OCI-LY1 (cell line): ENCODE measurements at regions not wholly inside any gene's neighbourhood (a gene's known extent, or its start where the extent isn't known, plus 50 kb on each side); places are given as distances from the start of the nearest gene placed in this dataset.

ENCODE experiments used
- H2AFZ ChIP-seq: fragments of 200-600 bp; sonication (generic), shearing (Covaris generic); 2 replicates; pipeline ENCODE4 v1.6.0; 2014; ENCODE audit warnings: antibody characterized with exemption, mild to moderate bottlenecking, low read length
- H3F3A ChIP-seq: fragments of 200-600 bp; sonication (generic), shearing (Covaris generic); 2 replicates; pipeline ENCODE4 v1.6.0; 2014; ENCODE audit warnings: mild to moderate bottlenecking, antibody characterized with exemption, low read length, moderate library complexity; ENCODE audit not compliant: insufficient read depth
- H3K27ac ChIP-seq: fragments of 200-600 bp; sonication (generic); 2 replicates; pipeline ENCODE4 v1.5.1; 2014; ENCODE audit warnings: low read length, mixed run types, mild to moderate bottlenecking, low read depth; ENCODE audit not compliant: poor library complexity, severe bottlenecking
- H3K27me3 ChIP-seq: fragments of 200-600 bp; sonication (generic); 2 replicates; pipeline ENCODE4 v1.6.0; 2014; ENCODE audit warnings: antibody characterized with exemption, mild to moderate bottlenecking, low read length, moderate library complexity; ENCODE audit not compliant: insufficient read depth
- H3K36me3 ChIP-seq: fragments of 200-600 bp; sonication (generic); 2 replicates; pipeline ENCODE4 v1.6.1; 2014; ENCODE audit warnings: mild to moderate bottlenecking, antibody characterized with exemption, low read length, moderate library complexity, mixed read lengths; ENCODE audit not compliant: insufficient read depth
- H3K4me1 ChIP-seq: fragments of 200-600 bp; sonication (generic); 2 replicates; pipeline ENCODE4 v1.5.1; 2014; ENCODE audit warnings: mild to moderate bottlenecking, low read length, moderate library complexity; ENCODE audit not compliant: insufficient read depth, severe bottlenecking
- H3K4me2 ChIP-seq: fragments of 200-600 bp; sonication (generic), shearing (Covaris generic); 2 replicates; pipeline ENCODE4 v1.6.1; 2014; ENCODE audit warnings: low read length
- H3K4me3 ChIP-seq: fragments of 200-600 bp; sonication (generic); 2 replicates; pipeline ENCODE4 v1.5.1; 2014; ENCODE audit warnings: low read length, low read depth, mild to moderate bottlenecking, mixed read lengths; ENCODE audit not compliant: poor library complexity, severe bottlenecking
- H3K79me2 ChIP-seq: fragments of 200-600 bp; shearing (Covaris generic); 2 replicates; pipeline ENCODE4 v1.6.1; 2016; ENCODE audit warnings: mixed run types, low read length, mixed read lengths; ENCODE audit not compliant: insufficient read depth
- H3K9ac ChIP-seq: fragments of 200-600 bp; sonication (generic), shearing (Covaris generic); 2 replicates; pipeline ENCODE4 v1.6.1; 2014; ENCODE audit warnings: mild to moderate bottlenecking, low read length, mixed read lengths
- H3K9me2 ChIP-seq: fragments of 200-600 bp; sonication (generic), shearing (Covaris generic); 2 replicates; pipeline ENCODE4 v1.6.1; 2014; ENCODE audit warnings: low read depth, mild to moderate bottlenecking, low read length, mixed read lengths
- H3K9me3 ChIP-seq: fragments of 200-600 bp; shearing (Covaris generic); 2 replicates; pipeline ENCODE4 v1.6.1; 2014; ENCODE audit warnings: low read length, mixed read lengths
- H4K20me1 ChIP-seq: fragments of 200-600 bp; sonication (generic), shearing (Covaris generic); 2 replicates; pipeline ENCODE4 v1.6.0; 2016; ENCODE audit warnings: mild to moderate bottlenecking, low read length; ENCODE audit not compliant: insufficient read depth
- CTCF ChIP-seq: fragments of 200-600 bp; sonication (generic), shearing (Covaris generic); IDR thresholded peaks from 2 replicates; pipeline ENCODE4 v1.5.1; 2017; ENCODE audit warnings: mild to moderate bottlenecking, antibody characterized with exemption, low read length, moderate library complexity, mixed read lengths
- EZH2 ChIP-seq: fragments of 200-600 bp; sonication (generic), shearing (Covaris generic); IDR thresholded peaks from 2 replicates; pipeline ENCODE4 v1.8.0; 2017; ENCODE audit warnings: borderline replicate concordance, mixed run types, mild to moderate bottlenecking, antibody characterized with exemption, low read length, moderate library complexity, mixed read lengths

GRCh38 chr2:119073213-119073612 is 85.3 kb downstream of the C1QL2 start:
- Histone ChIP-seq H3K4me2 (no peak overlapping the region), H3K9me2 (no peaks in the 10 kb centered on the region)
- TF ChIP-seq CTCF: no peak

GRCh38 chr2:119071476-119071875 is 87.1 kb downstream of the C1QL2 start:
- no peak overlapping the region for H3K27ac ChIP-seq
- H3K79me2 ChIP-seq: no peaks in the 10 kb centered on the region
- H3K4me1 ChIP-seq: no peaks in the 10 kb centered on the region
- TF ChIP-seq EZH2 (no peak), CTCF (no peak)
- no peak overlapping the region for H2AFZ ChIP-seq
- no peak overlapping the region for H3K9ac ChIP-seq
- H3K36me3 ChIP-seq: no peaks in the 10 kb centered on the region
- no peaks in the 10 kb centered on the region for H3K9me3 ChIP-seq
- H3K4me2 ChIP-seq: no peak overlapping the region
- no peaks in the 10 kb centered on the region for H3K9me2 ChIP-seq
- H4K20me1 ChIP-seq: no peaks in the 10 kb centered on the region
- H3K4me3 ChIP-seq: no peak overlapping the region
- H3F3A ChIP-seq: no peaks in the 10 kb centered on the region
- no peaks in the 10 kb centered on the region for H3K27me3 ChIP-seq

More at GRCh38 chr2:119073213-119073612, 85.3 kb downstream of the C1QL2 start:
- H2AFZ ChIP-seq: no peak overlapping the region
- no peaks in the 10 kb centered on the region for H3K9me3 ChIP-seq
- H3K27me3 ChIP-seq: no peaks in the 10 kb centered on the region
- no peaks in the 10 kb centered on the region for H3K4me1 ChIP-seq
- no peaks in the 10 kb centered on the region for H3K36me3 ChIP-seq
- H3K27ac ChIP-seq: no peak overlapping the region
- no peak overlapping the region for H3K4me3 ChIP-seq
- H3K9ac ChIP-seq: no peak overlapping the region
- no peaks in the 10 kb centered on the region for H4K20me1 ChIP-seq
- no peaks in the 10 kb centered on the region for H3K79me2 ChIP-seq
- H3F3A ChIP-seq: no peaks in the 10 kb centered on the region

GRCh38 chr2:119069781-119070180 is 88.8 kb downstream of the C1QL2 start:
- Histone ChIP-seq H3K9me3 (no peaks in the 10 kb centered on the region), H2AFZ (no peak overlapping the region), H3K27ac (no peak overlapping the region), H3F3A (no peaks in the 10 kb centered on the region), H3K4me1 (no peaks in the 10 kb centered on the region), H3K79me2 (no peaks in the 10 kb centered on the region), H3K9ac (no peak overlapping the region), H3K4me2 (no peak overlapping the region), H4K20me1 (no peaks in the 10 kb centered on the region), H3K9me2 (no peaks in the 10 kb centered on the region), H3K27me3 (no peaks in the 10 kb centered on the region), H3K4me3 (no peak overlapping the region), H3K36me3 (no peaks in the 10 kb centered on the region)
- TF ChIP-seq EZH2 (no peak), CTCF (no peak)
